ENCODE measurements at regions not wholly inside any gene's neighbourhood (a gene's known extent, or its start where the extent isn't known, plus 50 kb on each side); places are given as distances from the start of the nearest gene placed in this dataset.

DNA sequence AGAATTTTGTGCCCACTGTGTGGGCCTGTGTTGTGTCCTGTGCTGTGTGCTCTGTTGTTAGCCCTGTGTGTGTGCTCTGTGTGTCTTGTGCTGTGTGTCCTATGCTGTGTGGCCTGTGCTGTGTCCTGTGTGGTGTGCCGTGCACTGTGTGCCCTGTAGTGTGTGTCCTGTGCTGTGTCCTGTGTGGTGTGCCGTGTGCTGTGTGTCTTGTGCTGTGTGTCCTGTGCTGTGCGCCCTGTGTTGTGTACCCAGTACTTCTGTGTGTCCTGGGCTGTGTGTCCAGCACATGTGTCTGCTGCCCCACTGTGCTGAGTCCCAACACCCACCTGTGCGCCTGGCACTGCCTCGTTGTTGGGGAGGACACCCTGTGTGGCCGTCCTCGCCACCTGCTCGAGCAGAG lies 53.2 kb upstream of the CHRNA7 start:
- no peak for DNase-seq (ENCODE audit: low spot score)

DNA sequence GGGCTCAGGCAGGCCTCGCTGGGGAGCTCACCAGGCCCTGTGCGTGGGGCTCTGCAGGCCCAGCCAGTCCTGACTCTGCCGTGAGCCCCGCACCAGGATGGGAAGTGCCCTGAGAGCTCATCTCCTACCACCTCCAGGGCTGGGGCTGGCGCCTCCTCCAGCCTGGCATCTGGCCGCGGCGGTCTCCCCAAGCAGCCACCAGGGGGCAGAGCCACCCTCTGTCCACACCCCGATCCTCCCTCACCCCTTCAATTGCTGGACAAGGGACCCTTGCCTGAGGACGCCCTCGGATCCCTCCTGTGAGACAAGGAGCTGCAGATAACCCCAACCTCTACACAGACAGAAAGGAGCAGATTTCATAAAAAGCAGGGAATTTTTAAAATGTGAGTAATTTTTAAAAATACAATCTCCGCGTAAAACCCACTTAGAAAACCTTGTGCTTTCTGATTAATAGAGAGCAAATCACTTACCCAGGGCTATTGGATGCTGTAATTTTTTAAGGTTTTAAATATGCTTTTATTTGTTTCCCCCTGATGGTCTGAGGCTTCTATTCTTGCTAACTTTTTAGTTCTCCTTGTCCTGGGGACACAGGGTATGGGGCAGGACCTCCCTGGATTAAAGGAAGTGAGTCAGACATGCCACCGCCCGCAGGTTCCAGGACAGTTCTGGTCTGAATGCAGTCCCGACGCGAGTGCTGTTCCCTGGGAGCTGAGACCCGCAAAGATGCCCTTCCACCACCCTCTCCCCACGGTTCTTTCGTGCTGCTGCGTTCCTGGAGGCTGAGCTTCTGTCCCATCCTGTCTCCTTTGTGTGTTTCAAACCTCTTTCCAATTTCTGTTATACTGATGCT lies 52.3 kb upstream of the CHRNA7 start:
- DNase-seq (ENCODE audit: low spot score): no peak
